Esophagus (tissue), 2 donors: ENCODE measurements at regions not wholly inside any gene's neighbourhood (a gene's known extent, or its start where the extent isn't known, plus 50 kb on each side); places are given as distances from the start of the nearest gene placed in this dataset.

Experiments used
- H3K27ac ChIP-seq, 2 donors: one replicate each; pipeline ENCODE4 v1.5.1; 2013; ENCODE audit warnings: low read depth in 2 of 2, mild to moderate bottlenecking in 2 of 2, inconsistent platforms in 1 of 2, low read length in 1 of 2, moderate library complexity in 1 of 2
- H3K27me3 ChIP-seq, 2 donors: one replicate each; pipeline ENCODE4 v1.6.1; 2013; ENCODE audit warnings: low read length in 2 of 2, control low read depth in 1 of 2, mild to moderate bottlenecking in 1 of 2; ENCODE audit not compliant: insufficient read depth in 2 of 2, control insufficient read depth in 1 of 2
- H3K36me3 ChIP-seq, 2 donors: one replicate each; pipeline ENCODE4 v1.6.1; 2013; ENCODE audit warnings: low read length in 1 of 2; ENCODE audit not compliant: control insufficient read depth in 2 of 2, insufficient read depth in 2 of 2
- H3K4me1 ChIP-seq, 2 donors: one replicate each; pipeline ENCODE4 v1.6.1; 2013; ENCODE audit warnings: low read length in 1 of 2; ENCODE audit not compliant: control insufficient read depth in 2 of 2, insufficient read depth in 2 of 2
- H3K4me3 ChIP-seq, 2 donors: one replicate each; pipeline ENCODE4 v1.5.1; 2013; ENCODE audit warnings: low read length in 2 of 2, mild to moderate bottlenecking in 2 of 2, low read depth in 1 of 2, moderate library complexity in 1 of 2
- H3K9me3 ChIP-seq, 2 donors: one replicate each; pipeline ENCODE4 v1.6.1; 2013; ENCODE audit warnings: mild to moderate bottlenecking in 2 of 2, low read depth in 1 of 2, low read length in 1 of 2, moderate library complexity in 1 of 2; ENCODE audit not compliant: control insufficient read depth in 2 of 2, insufficient read depth in 1 of 2
- WGBS, 2 donors: extraction: QIAGEN DNeasy Blood & Tissue Kit; methylation state at CpG; one replicate each; pipeline ENCODE4 v1.1.7; 2013; 5-methylcytosine and 5-hydroxymethylcytosine counted together
- donor health status: healthy with polysubstance abuse.
- donor health status: Bipolar disorder and iron deficiency.

GRCh38 chr2:126788652-126789051, 110.0 kb upstream of the TEX51 start:
- WGBS, 2 donors: 75 to 84% methylated on average over 4 of the region's 4 CpGs
- Histone ChIP-seq H3K27me3 (no peaks in the 10 kb centered on the region), H3K4me3 (no peak overlapping the region), H3K36me3 (no peaks in the 10 kb centered on the region), H3K27ac (no peak overlapping the region), H3K9me3 (no peaks in the 10 kb centered on the region), H3K4me1 (no peaks in the 10 kb centered on the region)

DNA sequence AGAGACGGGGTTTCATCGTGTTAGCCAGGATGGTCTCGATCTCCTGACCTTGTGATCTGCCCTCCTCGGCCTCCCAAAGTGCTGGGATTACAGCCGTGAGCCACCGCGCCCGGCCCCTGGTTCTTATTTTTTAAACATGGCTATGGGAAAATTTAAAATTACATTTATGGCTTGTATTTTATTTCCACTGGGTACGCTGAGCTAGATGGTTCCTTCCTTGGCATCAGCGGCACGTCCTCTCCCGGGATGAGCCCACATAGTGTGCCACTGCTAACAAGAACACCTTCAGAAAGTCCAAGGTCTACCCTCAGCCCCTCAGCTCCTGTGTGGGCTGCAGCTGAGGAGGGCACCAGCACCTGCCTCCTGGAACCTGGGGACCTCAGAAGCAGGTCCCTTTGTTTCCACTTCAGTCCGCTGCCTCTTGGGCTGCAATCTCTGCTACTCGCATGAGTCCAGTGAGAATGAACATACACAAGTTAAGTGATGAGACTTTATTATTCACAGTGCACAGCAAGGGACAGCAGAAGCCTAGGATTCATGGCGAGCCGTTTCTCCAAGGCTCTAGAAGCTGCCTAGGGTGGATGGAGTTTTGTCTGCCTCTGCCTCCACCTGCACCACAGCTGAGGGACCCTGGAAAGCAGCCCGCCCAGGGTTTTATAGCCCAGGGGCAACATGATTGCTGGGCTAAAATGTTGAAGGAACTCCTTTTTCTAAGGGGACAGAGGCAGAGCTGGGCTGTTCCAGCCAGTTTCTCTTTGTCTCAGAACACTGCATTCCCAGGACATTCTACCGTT, 107.5 kb upstream of the TEX51 start:
- Histone ChIP-seq H3K36me3 (no peaks in the 10 kb centered on the region), H3K9me3 (no peaks in the 10 kb centered on the region), H3K27ac (no peak overlapping the region), H3K4me3 (no peak overlapping the region), H3K4me1 (no peaks in the 10 kb centered on the region), H3K27me3 (no peaks in the 10 kb centered on the region)
- 86 to 88% methylated on average over 18 of the region's 18 CpGs for WGBS, 2 donors

- Histone ChIP-seq H3K27ac (no peak overlapping the region), H3K27me3 (no peaks in the 10 kb centered on the region), H3K4me1 (no peaks in the 10 kb centered on the region), H3K4me3 (no peak overlapping the region), H3K36me3 (no peaks in the 10 kb centered on the region), H3K9me3 (no peaks in the 10 kb centered on the region)
- 71 to 78% methylated on average over 5 of the region's 5 CpGs for WGBS, 2 donors
These were observed 106.5 kb upstream of the TEX51 start for GRCh38 chr2:126792186-126792585.

GRCh38 chr2:126792993-126793392, 105.7 kb upstream of the TEX51 start:
- no peaks in the 10 kb centered on the region for H3K27me3 ChIP-seq

DNA sequence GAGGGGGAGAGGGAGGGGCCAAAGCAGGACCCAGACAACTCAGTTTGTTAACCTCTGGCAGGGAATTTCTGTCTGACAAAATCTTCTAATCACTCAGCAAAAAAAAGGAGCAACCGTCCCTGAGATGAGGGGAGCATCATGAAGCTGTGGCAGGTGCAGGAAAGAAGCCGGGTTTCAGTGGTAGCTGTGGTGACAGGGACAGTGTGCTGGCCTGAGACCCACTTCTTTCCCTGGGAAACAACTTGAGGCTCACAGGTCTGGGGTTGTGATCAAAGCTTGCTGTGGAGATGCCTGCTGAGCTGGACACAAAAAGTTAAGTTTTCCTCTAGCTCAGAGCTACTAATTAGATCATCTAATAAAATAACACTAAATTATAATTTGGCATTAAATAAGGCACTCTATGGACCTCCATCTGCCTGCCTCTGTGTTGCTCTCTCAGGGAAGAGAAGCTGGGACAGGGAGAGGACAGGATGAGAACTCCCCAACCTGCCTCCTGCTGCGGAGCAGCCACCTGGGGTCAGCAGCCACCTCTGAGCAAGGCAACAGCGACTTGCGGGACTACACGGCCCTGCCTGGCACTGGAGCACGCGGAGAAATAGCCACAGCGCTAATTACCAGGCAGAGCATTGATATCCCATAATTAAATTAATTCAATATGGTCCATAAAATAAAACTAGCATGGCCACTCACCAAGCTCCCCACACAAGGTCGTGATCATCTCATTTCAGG, 104.6 kb upstream of the TEX51 start:
- H3K4me1 ChIP-seq: no peaks in the 10 kb centered on the region
- WGBS, 2 donors: 53 to 54% methylated on average over 10 of the region's 10 CpGs
- H3K4me3 ChIP-seq: no peak overlapping the region
- H3K36me3 ChIP-seq: no peaks in the 10 kb centered on the region
- H3K27me3 ChIP-seq: no peaks in the 10 kb centered on the region
- H3K27ac ChIP-seq: no peak overlapping the region
- H3K9me3 ChIP-seq: no peaks in the 10 kb centered on the region

More at GRCh38 chr2:126792993-126793392, 105.7 kb upstream of the TEX51 start:
- WGBS, 2 donors: 77 to 84% methylated on average over 4 of the region's 4 CpGs
- no peak overlapping the region for H3K27ac ChIP-seq
- no peaks in the 10 kb centered on the region for H3K4me1 ChIP-seq
- no peaks in the 10 kb centered on the region for H3K9me3 ChIP-seq
- H3K4me3 ChIP-seq: no peak overlapping the region
- H3K36me3 ChIP-seq: no peaks in the 10 kb centered on the region

GRCh38 chr2:126795656-126796055, 103.0 kb upstream of the TEX51 start:
- Histone ChIP-seq H3K9me3 (no peaks in the 10 kb centered on the region), H3K36me3 (no peaks in the 10 kb centered on the region), H3K4me1 (no peaks in the 10 kb centered on the region), H3K27me3 (no peaks in the 10 kb centered on the region), H3K27ac (no peak overlapping the region), H3K4me3 (no peak overlapping the region)
- 79 to 80% methylated on average over 8 of the region's 8 CpGs for WGBS, 2 donors

- no peaks in the 10 kb centered on the region for H3K36me3 ChIP-seq
- no peaks in the 10 kb centered on the region for H3K9me3 ChIP-seq
- WGBS, 2 donors: 89 to 93% methylated on average over 14 of the region's 14 CpGs
- no peak overlapping the region for H3K4me3 ChIP-seq
- H3K27ac ChIP-seq: no peak overlapping the region
- no peaks in the 10 kb centered on the region for H3K4me1 ChIP-seq
- H3K27me3 ChIP-seq: no peaks in the 10 kb centered on the region
These were observed 101.6 kb upstream of the TEX51 start for GRCh38 chr2:126796931-126797621.

GRCh38 chr2:126797622-126798275, 100.9 kb upstream of the TEX51 start:
- Histone ChIP-seq H3K27ac (no peak overlapping the region), H3K9me3 (no peaks in the 10 kb centered on the region), H3K4me1 (no peaks in the 10 kb centered on the region), H3K4me3 (no peak overlapping the region), H3K27me3 (no peaks in the 10 kb centered on the region), H3K36me3 (no peaks in the 10 kb centered on the region)
- 77 to 87% methylated on average over 13 of the region's 13 CpGs for WGBS, 2 donors
